GM23248 (cell line): ENCODE measurements at regions not wholly inside any gene's neighbourhood (a gene's known extent, or its start where the extent isn't known, plus 50 kb on each side); places are given as distances from the start of the nearest gene placed in this dataset.

ENCODE experiments used
- EZH2 ChIP-seq: fragments of 200-600 bp; sonication (generic); IDR thresholded peaks from 2 replicates; pipeline ENCODE4 v1.6.1; 2018; ENCODE audit warnings: antibody characterized with exemption, mild to moderate bottlenecking; ENCODE audit not compliant: insufficient read depth, poor library complexity, severe bottlenecking
- EZH2phosphoT487 ChIP-seq: fragments of 200-600 bp; sonication (generic); IDR thresholded peaks from 2 replicates; pipeline ENCODE4 v1.6.1; 2018; ENCODE audit warnings: antibody characterized with exemption, moderate library complexity, mild to moderate bottlenecking, low read depth; ENCODE audit not compliant: insufficient read depth

DNA sequence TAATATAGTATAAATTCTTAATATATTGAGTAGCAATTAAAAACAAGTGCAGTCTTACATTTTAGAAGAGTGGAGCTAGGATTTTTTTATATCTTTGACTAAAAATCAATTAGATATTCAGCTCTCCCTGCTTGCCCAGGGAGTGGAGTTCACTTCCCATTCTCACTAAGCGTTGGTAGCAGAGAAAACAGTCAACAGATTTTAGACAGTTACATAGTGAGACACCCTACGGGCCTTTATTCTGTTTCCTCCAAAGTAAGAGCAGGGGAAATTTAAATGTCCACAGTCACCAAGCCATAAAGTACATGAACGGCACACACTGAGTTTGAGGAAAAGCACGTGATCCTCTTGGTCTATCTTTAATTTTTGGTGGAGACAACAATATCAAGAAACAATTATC is 131.6 kb upstream of the PLEKHG7 start:
- no peak for TF ChIP-seq EZH2phosphoT487
- TF ChIP-seq EZH2: no peak
